ENCODE measurements at regions not wholly inside any gene's neighbourhood (a gene's known extent, or its start where the extent isn't known, plus 50 kb on each side); places are given as distances from the start of the nearest gene placed in this dataset.

DNA sequence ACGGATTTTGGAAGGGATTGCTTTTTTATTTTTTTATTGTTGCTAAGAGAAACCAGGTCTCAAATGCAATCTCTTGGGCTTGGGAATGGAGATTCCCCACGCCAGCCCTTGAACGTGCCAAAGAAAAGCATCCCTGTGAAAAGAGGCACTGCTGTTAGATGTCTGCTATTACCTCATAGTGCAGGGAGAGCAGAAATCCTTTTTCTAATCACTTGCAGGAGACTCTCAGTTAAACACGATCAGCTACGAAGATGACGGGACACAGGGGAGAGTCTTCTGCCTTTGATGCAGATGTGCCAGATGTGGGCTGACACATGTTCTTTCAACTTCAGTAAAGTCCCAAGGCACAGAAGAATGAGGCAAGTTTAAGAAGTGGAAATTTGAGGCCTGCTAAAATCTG lies 381.6 kb upstream of the TRIB2 start:
- DNase-seq (ENCODE audit: low read depth) = no peak
- no peak for TF ChIP-seq CTCF (conservative IDR thresholded peaks at IDR 0.05; ENCODE audit: low read depth, low read length)
- no peak overlapping the region for H3K4me3 ChIP-seq (ENCODE audit: low read depth, low read length)

- no peak for TF ChIP-seq CTCF (conservative IDR thresholded peaks at IDR 0.05; ENCODE audit: low read depth, low read length)
- no peak for DNase-seq (ENCODE audit: low read depth)
- H3K4me3 ChIP-seq (ENCODE audit: low read depth, low read length) = no peak overlapping the region
Measured at GRCh38 chr2:12335995-12336394, 380.7 kb upstream of the TRIB2 start.

DNA sequence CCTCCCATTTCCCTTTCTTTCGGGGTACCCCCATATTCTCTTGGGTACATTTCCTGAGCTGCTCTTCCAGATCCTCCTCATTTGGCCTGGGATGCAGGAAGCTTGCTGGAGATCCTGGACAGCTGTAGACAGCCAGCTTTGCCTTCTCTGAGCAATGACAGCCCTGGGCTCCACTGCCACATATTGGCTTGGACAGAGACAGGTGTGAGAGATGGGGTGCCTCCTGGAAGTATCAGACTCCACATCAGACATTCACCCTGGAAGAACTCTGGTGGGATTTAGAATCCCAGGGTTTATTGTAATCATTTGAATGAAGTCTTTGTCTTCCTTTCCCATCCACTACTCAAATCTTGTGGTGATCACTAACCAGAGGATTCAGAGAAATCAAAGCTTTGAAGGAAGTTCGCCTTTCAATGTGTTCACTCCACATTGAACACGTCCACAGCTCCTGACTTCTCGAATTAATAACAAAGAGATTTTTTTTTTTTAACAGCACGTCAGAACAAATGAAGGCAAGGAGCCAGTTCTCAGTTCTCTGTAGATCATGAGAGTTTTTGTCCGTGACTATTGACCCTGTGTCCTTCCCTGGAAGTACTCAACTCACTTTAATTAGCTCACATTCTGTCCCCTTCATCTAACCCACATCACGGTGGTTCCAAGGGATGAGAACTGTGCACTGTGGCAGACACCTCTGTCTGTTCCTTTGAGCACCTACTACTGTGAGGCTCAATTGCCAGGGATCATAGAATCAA lies 377.6 kb upstream of the TRIB2 start:
- no peak for DNase-seq (ENCODE audit: low read depth)
- H3K4me3 ChIP-seq (ENCODE audit: low read depth, low read length) = no peak overlapping the region
- no peak for TF ChIP-seq CTCF (conservative IDR thresholded peaks at IDR 0.05; ENCODE audit: low read depth, low read length)

- H3K4me3 ChIP-seq (ENCODE audit: low read depth, low read length) = no peak overlapping the region
- peak; percentile 70 for DNase-seq (ENCODE audit: low read depth)
- TF ChIP-seq CTCF (conservative IDR thresholded peaks at IDR 0.05; ENCODE audit: low read depth, low read length) = no peak
Measured at GRCh38 chr2:12340164-12340563, 376.6 kb upstream of the TRIB2 start.

DNA sequence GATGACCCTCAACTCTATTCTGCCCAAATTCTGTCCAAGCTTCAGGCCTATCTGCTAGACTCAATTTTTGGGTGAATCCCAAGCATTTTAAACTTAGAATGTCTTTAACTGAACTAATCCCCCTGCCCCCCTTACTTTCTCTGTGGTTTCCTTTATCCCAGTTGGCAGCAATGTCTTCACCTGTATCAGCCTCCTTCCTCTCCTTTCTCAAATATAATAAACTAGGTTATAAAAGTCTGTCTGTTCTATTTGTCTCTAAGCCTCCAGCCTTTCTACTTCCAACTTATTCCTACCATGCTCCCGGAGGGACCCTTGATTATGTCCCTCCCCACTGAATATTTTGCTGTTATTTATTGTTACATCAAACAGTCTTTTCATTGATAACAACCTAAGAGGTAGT lies 375.5 kb upstream of the TRIB2 start:
- no peak for DNase-seq (ENCODE audit: low read depth)
- H3K4me3 ChIP-seq (ENCODE audit: low read depth, low read length) = no peak overlapping the region
- no peak for TF ChIP-seq CTCF (conservative IDR thresholded peaks at IDR 0.05; ENCODE audit: low read depth, low read length)

DNA sequence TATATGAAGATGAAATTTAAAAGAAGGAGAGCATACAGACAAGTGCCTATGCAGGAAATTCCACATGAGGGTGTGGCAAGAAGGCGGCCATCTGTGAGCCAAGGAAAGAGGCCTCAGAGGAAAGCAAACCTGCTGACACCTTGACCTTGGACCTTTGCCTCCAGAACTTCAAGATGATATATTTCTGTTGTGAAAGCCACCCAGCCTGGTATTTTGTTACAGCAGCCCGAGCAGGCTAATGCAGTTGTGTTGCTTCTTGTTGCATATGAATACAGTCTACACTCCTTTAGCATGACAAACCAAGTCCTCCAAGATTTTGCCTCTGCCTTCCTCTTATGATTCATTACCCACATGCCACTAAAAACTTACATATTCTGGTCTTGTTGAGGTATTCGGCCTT lies 374.8 kb upstream of the TRIB2 start:
- no peak for TF ChIP-seq CTCF (conservative IDR thresholded peaks at IDR 0.05; ENCODE audit: low read depth, low read length)
- DNase-seq (ENCODE audit: low read depth) = no peak
- H3K4me3 ChIP-seq (ENCODE audit: low read depth, low read length) = no peak overlapping the region

DNA sequence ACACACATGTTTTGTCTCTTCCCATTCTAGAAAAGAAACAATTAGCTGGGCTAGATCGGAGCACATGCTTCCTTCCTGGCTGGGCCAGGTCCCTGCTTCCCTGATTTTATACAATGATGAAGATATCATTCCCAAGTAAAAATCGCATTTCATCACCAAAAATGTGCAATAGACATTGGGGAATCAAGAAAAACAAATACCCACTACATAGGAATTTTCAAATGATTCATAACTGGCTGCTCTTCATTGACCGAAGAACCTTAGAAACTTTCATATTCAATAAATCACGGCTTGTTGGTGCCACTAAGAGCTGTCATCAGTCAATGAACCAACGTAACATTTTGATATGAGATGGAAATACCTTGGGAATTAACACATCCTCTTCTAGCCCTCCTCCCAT lies 373.6 kb upstream of the TRIB2 start:
- no peak for TF ChIP-seq CTCF (conservative IDR thresholded peaks at IDR 0.05; ENCODE audit: low read depth, low read length)
- DNase-seq (ENCODE audit: low read depth) = no peak
- H3K4me3 ChIP-seq (ENCODE audit: low read depth, low read length) = no peak overlapping the region

Measured in choroid plexus epithelial cell (primary cell).